Erythroblast (primary cell): ENCODE measurements at regions not wholly inside any gene's neighbourhood (a gene's known extent, or its start where the extent isn't known, plus 50 kb on each side); places are given as distances from the start of the nearest gene placed in this dataset.

Experiments used
- GATA1 ChIP-seq: IDR thresholded peaks from 2 replicates; pipeline ENCODE4 v1.6.1; 2011; ENCODE audit warnings: low read depth, mild to moderate bottlenecking, control low read depth, low read length, moderate library complexity
- POLR2A ChIP-seq: IDR thresholded peaks from 2 replicates; pipeline ENCODE4 v1.6.1; 2011; ENCODE audit warnings: mild to moderate bottlenecking, low read length

DNA sequence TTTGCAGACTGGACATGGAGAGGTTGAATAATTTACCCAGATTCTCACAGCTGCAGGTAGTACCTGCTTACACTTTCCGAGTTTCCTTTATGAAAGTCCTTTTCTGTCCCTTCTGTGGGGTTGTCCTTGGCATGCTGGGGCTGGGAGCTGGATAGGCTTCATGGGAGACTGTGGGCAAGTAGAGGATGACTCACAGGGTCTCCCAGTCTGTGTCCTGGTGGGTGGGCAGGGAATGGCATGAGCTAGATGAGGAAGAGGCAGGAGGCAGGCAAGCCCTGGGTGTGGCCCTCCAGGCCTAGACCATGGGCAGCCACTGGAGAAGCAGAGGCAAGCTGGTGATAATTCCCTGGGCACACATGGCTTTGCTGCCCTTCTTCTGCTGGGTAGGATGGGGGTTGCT, 80.6 kb downstream of the NAV1 start:
- no peak for TF ChIP-seq POLR2A
- TF ChIP-seq GATA1 = no peak
